GM03348 (cell line): ENCODE measurements at regions not wholly inside any gene's neighbourhood (a gene's known extent, or its start where the extent isn't known, plus 50 kb on each side); places are given as distances from the start of the nearest gene placed in this dataset.

Experiments used
- DNase-seq: peaks from one replicate; pipeline ENCODE4 v3.0.0; 2012; ENCODE audit warnings: low spot score

GRCh38 chr3:193929921-193930646 is 205.9 kb upstream of the HES1 start:
- no peak for DNase-seq

GRCh38 chr3:193932136-193932535 is 203.8 kb upstream of the HES1 start:
- no peak for DNase-seq

- no peak for DNase-seq
Measured at GRCh38 chr3:193932576-193932975, 203.4 kb upstream of the HES1 start.

GRCh38 chr3:193933451-193933850 is 202.5 kb upstream of the HES1 start:
- no peak for DNase-seq

- no peak for DNase-seq
Measured at GRCh38 chr3:193935916-193936315, 200.0 kb upstream of the HES1 start.

- no peak for DNase-seq
Measured at GRCh38 chr3:193938613-193939012, 197.3 kb upstream of the HES1 start.

GRCh38 chr3:193939527-193939926 is 196.4 kb upstream of the HES1 start:
- no peak for DNase-seq

- no peak for DNase-seq
Measured at GRCh38 chr3:193940526-193940925, 195.4 kb upstream of the HES1 start.

GRCh38 chr3:193941486-193941885 is 194.5 kb upstream of the HES1 start:
- DNase-seq: no peak

GRCh38 chr3:193942516-193943055 is 193.4 kb upstream of the HES1 start:
- DNase-seq: no peak

- DNase-seq: no peak
Measured at GRCh38 chr3:193943200-193943599, 192.7 kb upstream of the HES1 start.

GRCh38 chr3:193943851-193944517 is 192.0 kb upstream of the HES1 start:
- no peak for DNase-seq

- no peak for DNase-seq
Measured at GRCh38 chr3:193944518-193944884, 191.4 kb upstream of the HES1 start.

- DNase-seq: no peak
Measured at GRCh38 chr3:193945143-193945542, 190.8 kb upstream of the HES1 start.

GRCh38 chr3:193946945-193947344 is 189.0 kb upstream of the HES1 start:
- DNase-seq: no peak

- DNase-seq: no peak
Measured at GRCh38 chr3:193947596-193947995, 188.4 kb upstream of the HES1 start.

GRCh38 chr3:193948459-193948858 is 187.5 kb upstream of the HES1 start:
- no peak for DNase-seq

- no peak for DNase-seq
Measured at GRCh38 chr3:193951859-193952258, 184.1 kb upstream of the HES1 start.

- DNase-seq: no peak
Measured at GRCh38 chr3:193954752-193955151, 181.2 kb upstream of the HES1 start.

GRCh38 chr3:193955719-193956118 is 180.2 kb upstream of the HES1 start:
- DNase-seq: no peak

- no peak for DNase-seq
Measured at GRCh38 chr3:193959861-193960260, 176.1 kb upstream of the HES1 start.

GRCh38 chr3:193960487-193961274 is 175.3 kb upstream of the HES1 start:
- no peak for DNase-seq
